ENCODE measurements at regions not wholly inside any gene's neighbourhood (a gene's known extent, or its start where the extent isn't known, plus 50 kb on each side); places are given as distances from the start of the nearest gene placed in this dataset.
A peak's percentile ranks its signal among the peaks of the same experiment; 100 is the strongest.
"Not testable (repeated sequence)": the region's sequence is repeated elsewhere in the genome, so short reads cannot be mapped to it uniquely, and the experiment has no call there.

DNA sequence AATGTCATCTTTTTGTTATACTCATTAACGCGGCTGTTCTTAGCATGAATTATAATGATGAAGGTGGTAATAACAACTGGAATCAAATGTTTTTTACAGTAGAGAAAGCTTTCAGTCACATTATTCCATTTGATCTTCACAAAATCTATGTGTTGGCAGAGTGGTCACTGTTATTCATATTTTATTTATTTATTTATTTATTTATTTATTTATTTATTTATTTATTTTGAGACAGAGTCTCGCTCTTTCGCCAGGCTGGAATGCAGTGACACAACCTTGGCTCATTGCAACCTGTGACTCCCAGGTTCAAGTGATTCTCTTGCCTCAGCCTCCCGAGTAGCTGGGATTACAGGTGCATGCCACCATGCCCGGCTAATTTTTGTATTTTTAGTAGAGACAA, 524.2 kb upstream of the TOM1L1 start:
- H3K9ac ChIP-seq (ENCODE audit: low read depth, low read length); H3K36me3 ChIP-seq (ENCODE audit: insufficient read depth, low read length); H3K9me3 ChIP-seq (ENCODE audit: control insufficient read depth, insufficient read depth, low read length): not testable (repeated sequence)
- peaks cover 11% of the 10 kb centered on the region for H3K4me1 ChIP-seq (ENCODE audit: insufficient read depth, low read length)

DNA sequence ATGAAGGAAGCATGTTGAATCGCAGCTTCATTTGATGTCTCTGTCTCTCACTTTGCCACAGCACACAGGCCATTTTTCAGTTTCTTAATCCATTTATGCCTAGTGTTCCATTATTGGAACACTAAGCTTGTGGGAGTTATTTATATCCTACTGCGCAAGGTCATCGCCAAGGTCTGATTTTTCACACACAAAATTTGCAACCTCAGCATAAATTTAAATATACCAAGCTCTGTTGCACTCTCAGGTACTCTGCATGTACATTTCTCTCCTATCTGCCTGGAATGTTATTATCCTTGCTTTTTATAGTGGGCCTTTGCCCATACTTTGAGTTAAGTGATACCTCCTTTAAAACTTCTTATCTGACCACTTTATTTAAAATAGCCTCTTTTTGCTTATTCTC, 519.2 kb upstream of the TOM1L1 start:
- no peaks in the 10 kb centered on the region for H3K4me1 ChIP-seq (ENCODE audit: insufficient read depth, low read length)
- no peaks in the 10 kb centered on the region for H3K36me3 ChIP-seq (ENCODE audit: insufficient read depth, low read length)
- no peaks in the 10 kb centered on the region for H3K9me3 ChIP-seq (ENCODE audit: control insufficient read depth, insufficient read depth, low read length)
- no peak overlapping the region for H3K9ac ChIP-seq (ENCODE audit: low read depth, low read length)

DNA sequence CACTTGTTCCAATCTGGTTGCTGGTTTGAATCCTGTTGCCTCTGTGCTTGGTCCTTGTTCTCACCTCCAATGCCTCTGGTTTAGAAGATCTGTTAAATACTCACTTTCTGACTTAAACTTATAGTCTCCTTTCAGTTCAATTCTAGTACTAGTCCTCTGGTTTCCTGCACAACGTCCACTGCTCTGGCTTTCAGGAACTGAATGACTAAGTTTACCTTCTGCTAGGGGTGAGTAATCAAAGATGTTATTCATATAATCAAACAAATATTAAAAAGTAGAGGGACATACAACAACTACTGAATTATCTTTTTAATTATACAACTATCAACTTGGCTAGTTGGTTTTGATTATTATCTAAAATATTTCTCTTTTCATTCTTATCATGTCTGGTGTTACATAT, 496.4 kb upstream of the TOM1L1 start:
- Histone ChIP-seq H3K9ac (ENCODE audit: low read depth, low read length) (no peak overlapping the region), H3K36me3 (ENCODE audit: insufficient read depth, low read length) (no peaks in the 10 kb centered on the region), H3K4me1 (ENCODE audit: insufficient read depth, low read length) (no peaks in the 10 kb centered on the region), H3K9me3 (ENCODE audit: control insufficient read depth, insufficient read depth, low read length) (no peaks in the 10 kb centered on the region)

DNA sequence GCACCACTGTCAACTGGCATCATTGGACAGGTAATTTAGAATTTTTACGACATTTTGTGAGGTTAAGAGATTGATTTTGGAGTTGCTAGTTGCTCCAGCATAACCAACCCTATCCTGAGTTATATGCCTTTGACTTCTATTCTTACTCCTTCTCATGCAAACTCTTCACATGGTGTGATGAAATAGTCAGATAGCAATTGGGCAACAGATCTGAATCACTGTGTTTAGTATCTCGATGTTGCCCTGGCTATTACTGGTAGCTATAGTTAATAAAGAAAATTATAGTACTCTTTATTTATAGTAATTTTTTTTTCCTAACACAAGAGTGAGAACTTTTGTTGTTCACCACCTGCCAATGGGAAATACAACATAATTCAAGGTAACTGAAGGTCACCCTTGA, 494.8 kb upstream of the TOM1L1 start:
- Histone ChIP-seq H3K9ac (ENCODE audit: low read depth, low read length) (no peak overlapping the region), H3K9me3 (ENCODE audit: control insufficient read depth, insufficient read depth, low read length) (no peaks in the 10 kb centered on the region), H3K4me1 (ENCODE audit: insufficient read depth, low read length) (no peaks in the 10 kb centered on the region), H3K36me3 (ENCODE audit: insufficient read depth, low read length) (no peaks in the 10 kb centered on the region)

DNA sequence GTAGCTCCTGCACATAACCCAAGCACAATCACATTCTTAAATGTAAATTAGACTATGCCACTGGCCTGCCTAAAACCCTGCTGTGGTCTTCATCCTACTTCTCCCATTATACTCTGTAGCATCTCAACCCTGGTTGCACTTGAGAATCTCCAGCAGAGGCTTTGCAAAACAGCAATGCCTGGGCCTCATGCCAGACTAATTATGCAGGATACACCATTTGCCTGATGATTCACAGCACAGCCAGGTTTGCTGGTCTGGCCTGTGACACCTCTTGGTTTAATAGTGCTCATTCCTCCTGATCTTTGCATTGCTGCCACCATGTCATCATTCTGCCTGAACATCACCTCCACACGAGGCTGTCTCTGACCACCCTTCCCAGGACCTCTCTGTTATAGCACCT, 491.9 kb upstream of the TOM1L1 start:
- H3K36me3 ChIP-seq (ENCODE audit: insufficient read depth, low read length) = no peaks in the 10 kb centered on the region
- no peaks in the 10 kb centered on the region for H3K4me1 ChIP-seq (ENCODE audit: insufficient read depth, low read length)
- no peaks in the 10 kb centered on the region for H3K9me3 ChIP-seq (ENCODE audit: control insufficient read depth, insufficient read depth, low read length)
- no peak overlapping the region for H3K9ac ChIP-seq (ENCODE audit: low read depth, low read length)

DNA sequence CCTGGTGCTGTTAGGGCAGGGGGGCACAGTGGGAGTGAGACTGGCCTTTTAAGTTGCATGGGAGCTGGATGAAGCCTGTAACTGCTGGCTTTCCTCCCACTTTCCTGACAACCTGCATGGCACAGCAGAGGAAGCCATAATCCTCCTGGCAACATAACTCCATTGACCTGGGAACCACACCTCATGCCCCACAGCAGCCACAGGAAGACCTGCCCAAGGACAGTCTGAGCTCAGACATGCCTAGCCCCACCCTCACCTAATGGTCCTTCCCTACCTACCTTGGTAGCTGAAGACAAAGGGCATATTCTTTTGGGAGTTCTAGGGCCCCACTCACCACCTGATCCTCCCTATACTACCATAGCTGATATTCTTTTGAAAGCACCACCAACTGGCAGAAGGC, 482.2 kb upstream of the TOM1L1 start:
- no peaks in the 10 kb centered on the region for H3K4me1 ChIP-seq (ENCODE audit: insufficient read depth, low read length)
- H3K9ac ChIP-seq (ENCODE audit: low read depth, low read length) = no peak overlapping the region
- peaks cover 8% of the 10 kb centered on the region; the same call in 1 of the 2 replicates for H3K9me3 ChIP-seq (ENCODE audit: control insufficient read depth, insufficient read depth, low read length)
- H3K36me3 ChIP-seq (ENCODE audit: insufficient read depth, low read length) = no peaks in the 10 kb centered on the region

DNA sequence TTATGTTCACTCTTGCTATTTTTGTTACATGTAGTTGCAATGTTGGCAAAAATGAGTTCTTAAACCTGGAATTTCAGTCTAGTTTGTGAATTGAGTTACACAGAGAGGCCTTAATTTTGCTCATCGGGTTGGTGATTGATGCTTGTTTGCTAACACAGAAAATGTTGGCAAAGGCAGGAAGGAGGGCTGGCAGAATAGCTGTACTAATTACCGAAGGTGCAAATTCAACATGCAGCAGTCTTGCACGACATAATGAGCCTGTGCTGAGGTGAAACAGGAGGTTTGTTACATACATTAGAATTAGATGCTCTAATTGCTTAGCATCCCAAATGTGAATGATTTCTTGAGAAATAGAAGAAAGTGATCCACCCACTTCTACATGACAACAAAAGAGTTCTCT, 475.0 kb upstream of the TOM1L1 start:
- Histone ChIP-seq H3K9ac (ENCODE audit: low read depth, low read length) (no peak overlapping the region), H3K9me3 (ENCODE audit: control insufficient read depth, insufficient read depth, low read length) (no peaks in the 10 kb centered on the region), H3K36me3 (ENCODE audit: insufficient read depth, low read length) (no peaks in the 10 kb centered on the region), H3K4me1 (ENCODE audit: insufficient read depth, low read length) (peaks cover 4% of the 10 kb centered on the region; the same call in 1 of the 2 replicates)

DNA sequence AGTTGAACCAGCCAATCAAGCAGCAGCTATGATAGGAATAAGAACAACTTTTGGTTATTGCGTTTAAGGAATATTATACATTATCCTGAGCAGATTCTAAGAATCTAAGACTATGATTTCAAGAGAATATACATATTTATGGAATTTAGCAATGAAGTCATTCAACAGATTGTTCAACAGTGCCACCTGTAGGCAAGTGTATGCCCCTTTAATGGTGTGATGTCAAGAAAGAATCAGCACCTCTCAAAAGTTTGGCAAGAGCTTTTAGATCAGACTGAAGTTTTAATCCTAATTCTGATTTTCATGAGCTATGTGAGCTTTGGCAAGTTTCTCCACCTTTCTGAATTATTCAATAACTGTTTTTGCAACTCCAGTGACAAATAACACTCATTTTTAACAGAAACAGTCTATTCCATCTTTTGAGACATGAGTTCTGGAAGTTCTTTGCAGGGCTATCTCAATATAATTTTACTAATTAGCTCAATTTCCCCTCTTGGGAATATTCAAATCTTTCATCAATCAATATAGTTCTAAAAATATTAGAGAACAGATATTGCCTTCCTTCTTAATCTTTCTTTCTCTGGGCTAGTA, 474.3 kb upstream of the TOM1L1 start:
- Histone ChIP-seq H3K9me3 (ENCODE audit: control insufficient read depth, insufficient read depth, low read length) (no peaks in the 10 kb centered on the region), H3K36me3 (ENCODE audit: insufficient read depth, low read length) (no peaks in the 10 kb centered on the region), H3K9ac (ENCODE audit: low read depth, low read length) (no peak overlapping the region), H3K4me1 (ENCODE audit: insufficient read depth, low read length) (peaks cover 4% of the 10 kb centered on the region; the same call in 1 of the 2 replicates)

DNA sequence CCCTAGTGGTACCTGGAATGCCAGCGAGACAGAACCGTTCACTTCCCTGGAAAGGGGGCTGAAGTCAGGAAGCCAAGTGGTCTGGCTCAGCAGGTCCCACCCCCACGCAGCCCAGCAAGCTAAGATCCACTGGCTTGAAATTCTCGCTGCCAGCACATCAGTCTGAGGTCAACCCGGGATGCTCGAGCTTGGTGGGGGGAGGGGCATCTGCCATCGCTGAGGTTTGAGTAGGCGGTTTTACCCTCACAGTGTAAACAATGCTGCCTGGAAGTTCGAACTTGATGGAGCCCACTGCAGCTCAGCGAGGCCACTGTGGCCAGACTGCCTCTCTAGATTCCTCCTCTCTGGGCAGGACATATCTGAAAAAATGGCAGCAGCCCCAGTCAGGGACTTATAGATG, 464.7 kb upstream of the TOM1L1 start:
- Histone ChIP-seq H3K36me3 (ENCODE audit: insufficient read depth, low read length) (no peaks in the 10 kb centered on the region), H3K9ac (ENCODE audit: low read depth, low read length) (no peak overlapping the region; the same call in 1 of the 2 replicates), H3K4me1 (ENCODE audit: insufficient read depth, low read length) (peaks cover 6% of the 10 kb centered on the region; the same call in 1 of the 2 replicates), H3K9me3 (ENCODE audit: control insufficient read depth, insufficient read depth, low read length) (no peaks in the 10 kb centered on the region)

DNA sequence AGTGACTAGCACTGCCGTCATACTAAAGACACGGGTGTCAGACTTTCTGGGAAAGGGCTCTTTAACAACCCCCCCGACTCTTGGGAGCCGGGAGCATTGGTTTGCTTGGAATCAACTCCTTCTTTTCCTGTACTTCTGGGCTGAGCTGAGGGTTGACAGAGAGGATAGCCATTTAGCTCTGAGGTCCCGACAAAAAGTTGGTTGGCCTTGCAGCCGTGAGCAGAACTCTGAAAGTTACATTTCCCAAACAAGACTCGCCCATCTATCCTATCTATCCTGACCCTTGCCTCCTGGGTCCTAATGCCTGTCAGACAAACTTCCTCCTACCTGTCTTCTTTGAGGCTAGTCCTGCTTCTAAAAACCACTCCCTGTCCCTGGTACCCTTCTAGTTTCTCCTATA, 460.8 kb upstream of the TOM1L1 start:
- Histone ChIP-seq H3K9me3 (ENCODE audit: control insufficient read depth, insufficient read depth, low read length) (no peaks in the 10 kb centered on the region; the same call in 1 of the 2 replicates), H3K9ac (ENCODE audit: low read depth, low read length) (peak overlapping the region; percentile 19; the same call in 1 of the 2 replicates), H3K36me3 (ENCODE audit: insufficient read depth, low read length) (no peaks in the 10 kb centered on the region), H3K4me1 (ENCODE audit: insufficient read depth, low read length) (peaks cover 6% of the 10 kb centered on the region; the same call in 1 of the 2 replicates)

DNA sequence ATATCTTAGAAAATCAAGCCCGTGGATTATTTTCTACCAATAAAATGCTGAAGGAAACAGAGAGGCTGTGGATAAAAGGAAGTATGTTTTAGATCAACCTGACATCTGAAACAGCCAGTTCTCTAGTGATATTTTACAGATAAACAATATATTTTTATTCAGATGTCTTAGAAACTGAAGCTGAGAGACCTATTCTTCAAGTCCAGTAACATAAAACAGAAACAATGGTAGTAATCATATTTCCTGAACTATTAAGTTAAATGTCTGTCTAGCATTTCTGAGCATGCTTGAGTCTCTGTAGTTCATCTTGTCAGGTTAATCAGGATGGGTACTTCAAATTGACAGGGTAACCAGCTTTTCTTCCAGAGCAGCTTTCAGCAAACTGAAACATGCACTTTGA, 449.6 kb upstream of the TOM1L1 start:
- Histone ChIP-seq H3K36me3 (ENCODE audit: insufficient read depth, low read length) (no peaks in the 10 kb centered on the region), H3K4me1 (ENCODE audit: insufficient read depth, low read length) (no peaks in the 10 kb centered on the region), H3K9ac (ENCODE audit: low read depth, low read length) (no peak overlapping the region), H3K9me3 (ENCODE audit: control insufficient read depth, insufficient read depth, low read length) (peaks cover 42% of the 10 kb centered on the region)

DNA sequence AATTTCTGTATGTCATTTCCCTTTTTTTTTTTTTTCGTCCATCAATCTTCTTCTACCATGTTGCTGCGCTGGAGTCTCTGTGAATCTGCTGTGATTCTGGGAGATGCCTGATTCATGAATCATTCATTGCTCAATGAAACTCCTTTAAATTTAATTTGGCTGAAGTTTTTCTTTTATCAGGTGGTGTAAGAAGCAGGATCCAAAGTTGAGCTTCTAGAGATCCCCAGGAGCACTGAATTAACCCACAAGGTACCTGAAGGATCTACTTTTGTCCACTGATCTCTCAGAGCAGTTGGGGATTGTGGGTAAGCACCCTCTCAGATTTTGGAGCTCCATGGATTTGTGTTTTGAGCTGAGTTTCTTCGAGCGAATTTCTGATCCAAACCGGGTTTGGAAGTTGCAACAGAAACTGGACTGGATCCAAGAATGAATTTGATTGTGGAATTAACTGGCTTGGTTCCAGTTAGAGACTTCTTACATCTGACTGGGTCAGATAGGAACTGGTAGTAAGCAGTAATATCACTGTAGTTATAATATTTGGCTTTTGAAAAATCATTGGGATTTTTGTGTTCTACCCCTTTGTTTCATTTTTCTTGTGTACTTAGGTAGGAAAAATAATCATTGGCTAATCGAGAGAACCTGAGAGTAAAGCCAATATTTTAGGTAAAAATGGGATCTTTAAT, 447.8 kb upstream of the TOM1L1 start:
- H3K9ac ChIP-seq (ENCODE audit: low read depth, low read length) = no peak overlapping the region
- peaks cover 54% of the 10 kb centered on the region for H3K9me3 ChIP-seq (ENCODE audit: control insufficient read depth, insufficient read depth, low read length)
- H3K36me3 ChIP-seq (ENCODE audit: insufficient read depth, low read length) = no peaks in the 10 kb centered on the region
- H3K4me1 ChIP-seq (ENCODE audit: insufficient read depth, low read length) = no peaks in the 10 kb centered on the region

DNA sequence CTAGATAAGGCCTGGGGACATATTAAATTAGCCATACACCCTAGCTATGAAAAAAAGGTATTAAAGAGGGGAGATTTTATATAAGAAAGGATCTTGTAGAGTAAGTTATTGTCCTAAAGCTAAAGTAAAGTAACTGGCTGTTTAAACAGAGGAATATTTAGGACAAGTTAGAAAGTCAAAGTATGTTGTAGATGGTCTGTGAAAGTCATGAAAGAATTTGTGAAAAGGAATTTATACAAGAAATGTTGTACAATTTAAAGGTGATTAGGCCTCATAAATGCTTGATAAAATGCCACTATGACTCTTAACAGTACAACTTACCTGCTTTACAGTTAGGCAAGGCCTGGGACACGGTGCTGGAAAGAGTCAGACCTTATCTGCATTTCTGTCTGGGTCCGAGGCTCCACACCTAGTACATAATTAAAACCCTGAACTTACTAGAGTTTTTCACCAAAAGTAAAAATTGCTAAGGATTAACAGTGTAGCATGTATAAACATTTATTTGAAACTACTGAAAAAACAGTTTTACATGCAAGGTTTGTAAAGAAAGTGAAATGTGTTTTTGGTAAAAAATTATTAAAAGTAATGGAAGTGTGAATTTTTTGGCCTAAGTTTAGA, 445.3 kb upstream of the TOM1L1 start:
- peaks cover 58% of the 10 kb centered on the region for H3K9me3 ChIP-seq (ENCODE audit: control insufficient read depth, insufficient read depth, low read length)
- H3K36me3 ChIP-seq (ENCODE audit: insufficient read depth, low read length) = no peaks in the 10 kb centered on the region
- no peaks in the 10 kb centered on the region for H3K4me1 ChIP-seq (ENCODE audit: insufficient read depth, low read length)
- no peak overlapping the region for H3K9ac ChIP-seq (ENCODE audit: low read depth, low read length)

DNA sequence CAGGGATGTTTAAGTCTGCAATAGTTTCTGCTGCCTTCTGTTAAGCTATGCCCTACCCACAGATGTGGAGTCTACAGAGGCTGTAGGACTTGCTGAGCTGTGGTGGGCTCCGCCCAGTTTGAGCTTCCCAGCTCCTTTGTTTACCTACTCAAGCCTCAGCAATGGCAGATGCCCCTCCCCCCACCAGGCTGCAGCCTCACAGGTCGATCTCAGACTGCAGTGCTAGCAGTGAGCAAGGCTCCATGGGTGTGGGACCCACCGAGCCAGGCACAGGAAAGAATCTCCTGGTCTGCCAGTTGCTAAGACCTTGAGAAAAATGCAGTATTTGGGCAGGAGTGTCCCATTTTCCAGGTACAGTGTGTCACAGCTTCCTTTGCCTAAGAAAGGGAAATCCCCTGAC, 435.2 kb upstream of the TOM1L1 start:
- H3K9ac ChIP-seq (ENCODE audit: low read depth, low read length); H3K9me3 ChIP-seq (ENCODE audit: control insufficient read depth, insufficient read depth, low read length); H3K36me3 ChIP-seq (ENCODE audit: insufficient read depth, low read length); H3K4me1 ChIP-seq (ENCODE audit: insufficient read depth, low read length): not testable (repeated sequence)

DNA sequence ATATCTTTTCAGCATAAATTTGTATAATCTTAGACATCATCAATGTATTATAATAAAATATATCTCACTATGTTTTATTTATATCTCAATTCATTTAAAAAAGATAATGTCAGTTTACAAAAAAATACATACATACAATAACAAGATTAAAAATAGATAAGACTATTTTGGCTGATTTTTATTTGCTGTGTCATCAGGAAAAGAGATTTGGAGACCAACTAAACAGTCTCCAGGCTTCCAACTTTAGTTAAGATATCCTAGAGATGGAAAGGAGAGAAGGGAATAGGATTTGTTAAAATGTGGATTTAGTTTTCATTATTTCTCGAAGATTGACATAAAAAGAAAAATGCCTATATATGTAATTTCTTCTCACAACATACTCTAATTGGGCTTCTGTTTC, 433.8 kb upstream of the TOM1L1 start:
- Histone ChIP-seq H3K9ac (ENCODE audit: low read depth, low read length) (no peak overlapping the region), H3K4me1 (ENCODE audit: insufficient read depth, low read length) (no peaks in the 10 kb centered on the region), H3K36me3 (ENCODE audit: insufficient read depth, low read length) (no peaks in the 10 kb centered on the region), H3K9me3 (ENCODE audit: control insufficient read depth, insufficient read depth, low read length) (no peaks in the 10 kb centered on the region)
